ENCODE measurements at regions not wholly inside any gene's neighbourhood (a gene's known extent, or its start where the extent isn't known, plus 50 kb on each side); places are given as distances from the start of the nearest gene placed in this dataset.

- TF ChIP-seq CTCF (IDR thresholded peaks at IDR 0.05) (no peak), POLR2AphosphoS5 (IDR thresholded peaks at IDR 0.05) (no peak), EP300 (IDR thresholded peaks at IDR 0.05) (no peak)
Measured at GRCh38 chr20:9945408-9945807, 89.4 kb upstream of the ANKEF1 start.
